AG04449 (cell line): ENCODE measurements at regions not wholly inside any gene's neighbourhood (a gene's known extent, or its start where the extent isn't known, plus 50 kb on each side); places are given as distances from the start of the nearest gene placed in this dataset.

Experiments
- CTCF ChIA-PET: fragments of 350-600 bp; formaldehyde crosslinking; extraction: SDS; loops from one replicate; lab custom pipeline; 2021; ENCODE audit warnings: antibody characterized with exemption; lab: Yijun Ruan, JAX
- POLR2A ChIA-PET: fragments of 400-600, 350-600 bp; formaldehyde crosslinking; extraction: SDS; loops from one replicate; lab custom pipeline; 2020; ENCODE audit warnings: antibody characterized with exemption, inconsistent platforms; lab: Yijun Ruan, JAX
- DNase-seq: peaks from one replicate; pipeline ENCODE4 v3.0.0-alpha.2; 2010; ENCODE audit warnings: low read depth, low spot score
- H3K4me3 ChIP-seq: 2 replicates; pipeline ENCODE4 v1.5.1; 2011; ENCODE audit warnings: low read depth, mild to moderate bottlenecking, control low read depth, low read length
- TF ChIP-seq, protein P1 (sequence below): IDR thresholded peaks from one replicate; pipeline ENCODE4 v1.5.1; 2011; ENCODE audit warnings: mild to moderate bottlenecking, moderate library complexity, low read length, control low read depth, inconsistent platforms; ENCODE audit not compliant: insufficient read depth; ENCODE audit errors: missing control alignments

GRCh38 chr6:91358986-91359385, 772.1 kb upstream of the MAP3K7 start:
- DNase-seq: no peak
- H3K4me3 ChIP-seq: no peak overlapping the region
- TF ChIP-seq, protein P1, sequence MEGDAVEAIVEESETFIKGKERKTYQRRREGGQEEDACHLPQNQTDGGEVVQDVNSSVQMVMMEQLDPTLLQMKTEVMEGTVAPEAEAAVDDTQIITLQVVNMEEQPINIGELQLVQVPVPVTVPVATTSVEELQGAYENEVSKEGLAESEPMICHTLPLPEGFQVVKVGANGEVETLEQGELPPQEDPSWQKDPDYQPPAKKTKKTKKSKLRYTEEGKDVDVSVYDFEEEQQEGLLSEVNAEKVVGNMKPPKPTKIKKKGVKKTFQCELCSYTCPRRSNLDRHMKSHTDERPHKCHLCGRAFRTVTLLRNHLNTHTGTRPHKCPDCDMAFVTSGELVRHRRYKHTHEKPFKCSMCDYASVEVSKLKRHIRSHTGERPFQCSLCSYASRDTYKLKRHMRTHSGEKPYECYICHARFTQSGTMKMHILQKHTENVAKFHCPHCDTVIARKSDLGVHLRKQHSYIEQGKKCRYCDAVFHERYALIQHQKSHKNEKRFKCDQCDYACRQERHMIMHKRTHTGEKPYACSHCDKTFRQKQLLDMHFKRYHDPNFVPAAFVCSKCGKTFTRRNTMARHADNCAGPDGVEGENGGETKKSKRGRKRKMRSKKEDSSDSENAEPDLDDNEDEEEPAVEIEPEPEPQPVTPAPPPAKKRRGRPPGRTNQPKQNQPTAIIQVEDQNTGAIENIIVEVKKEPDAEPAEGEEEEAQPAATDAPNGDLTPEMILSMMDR: no peak
- ChIA-PET CTCF (no interaction called here), POLR2A (no interaction called here)

DNA sequence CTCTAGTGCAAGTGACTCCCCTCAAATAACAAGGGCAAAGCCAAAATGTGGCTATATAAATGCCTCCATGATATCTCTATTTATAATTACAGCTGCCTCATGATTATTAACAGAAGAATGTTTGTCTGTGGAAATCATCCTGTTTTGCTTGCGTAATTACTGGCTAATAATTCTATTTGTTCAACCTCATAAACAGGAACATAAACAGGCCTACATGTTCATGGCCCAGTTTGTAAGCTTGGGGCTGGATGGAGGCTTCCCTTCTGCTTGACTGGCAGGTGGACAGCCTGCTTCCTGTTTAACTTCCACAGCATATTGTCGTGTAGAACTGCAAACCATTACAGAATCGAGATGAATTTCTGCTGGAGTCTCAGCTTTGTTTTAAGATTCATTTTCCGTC, 766.0 kb upstream of the MAP3K7 start:
- ChIA-PET POLR2A (no interaction called here), CTCF (no interaction called here)

GRCh38 chr6:91352321-91352720, 765.4 kb upstream of the MAP3K7 start:
- DNase-seq: no peak
- TF ChIP-seq, protein P1: no peak
- POLR2A ChIA-PET: no interaction called here
- CTCF ChIA-PET: no interaction called here
- no peak overlapping the region for H3K4me3 ChIP-seq

More for the DNA sequence above, 766.0 kb upstream of the MAP3K7 start:
- no peak overlapping the region for H3K4me3 ChIP-seq
- TF ChIP-seq, protein P1: no peak
- DNase-seq: no peak

- TF ChIP-seq, protein P1: no peak
- no peak for DNase-seq
- no peak overlapping the region for H3K4me3 ChIP-seq
- POLR2A ChIA-PET: no interaction called here
- CTCF ChIA-PET: no interaction called here
Measured at GRCh38 chr6:91350146-91350908, 763.5 kb upstream of the MAP3K7 start.

DNA sequence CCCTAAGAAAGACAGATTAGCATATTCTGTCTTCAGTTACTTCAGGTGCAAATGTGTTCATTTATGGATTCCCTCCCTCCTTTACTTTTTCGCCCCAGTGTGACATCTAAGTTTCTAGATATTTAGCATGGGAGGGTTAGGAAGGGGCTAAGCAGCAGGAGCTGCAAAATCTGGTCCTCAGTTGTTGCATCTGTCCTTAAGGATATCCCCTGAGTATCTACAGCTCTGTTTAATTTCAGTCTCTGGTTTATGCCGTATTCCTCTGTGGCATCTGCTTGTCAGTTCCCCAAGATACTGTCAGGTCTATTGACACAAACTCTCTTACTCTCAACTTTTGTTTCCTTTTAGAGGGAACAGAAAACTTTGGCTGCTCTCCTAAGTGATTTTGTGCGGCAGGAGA, 754.6 kb upstream of the MAP3K7 start:
- no peak for DNase-seq
- ChIA-PET CTCF (no interaction called here), POLR2A (no interaction called here)
- TF ChIP-seq, protein P1: no peak
- H3K4me3 ChIP-seq: no peak overlapping the region

GRCh38 chr6:91340896-91341395, 754.1 kb upstream of the MAP3K7 start:
- H3K4me3 ChIP-seq: no peak overlapping the region
- TF ChIP-seq, protein P1: no peak
- CTCF ChIA-PET: no interaction called here
- DNase-seq: no peak
- POLR2A ChIA-PET: no interaction called here
